SJCRH30 (cell line): ENCODE measurements at regions not wholly inside any gene's neighbourhood (a gene's known extent, or its start where the extent isn't known, plus 50 kb on each side); places are given as distances from the start of the nearest gene placed in this dataset.
A peak's percentile ranks its signal among the peaks of the same experiment; 100 is the strongest.

Experiments
- DNase-seq, 2 experiments: peaks; one replicate each; pipeline ENCODE4 v3.0.0-alpha.2; 2015 to 2020
- H3K27ac ChIP-seq: fragments of 250-450 bp; sonication (Bioruptor Pico); 2 replicates; pipeline ENCODE4 v1.5.1; 2020; ENCODE audit warnings: mild to moderate bottlenecking, moderate library complexity
- H3K27me3 ChIP-seq: fragments of 250-450 bp; sonication (Bioruptor Pico); 2 replicates; pipeline ENCODE4 v1.5.1; 2020; ENCODE audit warnings: mild to moderate bottlenecking, moderate library complexity
- H3K36me3 ChIP-seq: fragments of 250-450 bp; sonication (Bioruptor Pico); 2 replicates; pipeline ENCODE4 v1.5.1; 2020; ENCODE audit warnings: mild to moderate bottlenecking, moderate library complexity
- H3K4me1 ChIP-seq: fragments of 250-450 bp; sonication (Bioruptor Pico); 2 replicates; pipeline ENCODE4 v1.5.1; 2020; ENCODE audit warnings: mild to moderate bottlenecking, moderate library complexity
- H3K4me3 ChIP-seq: fragments of 250-450 bp; sonication (Bioruptor Pico); 2 replicates; pipeline ENCODE4 v1.5.1; 2020; ENCODE audit warnings: mild to moderate bottlenecking, moderate library complexity
- H3K9me3 ChIP-seq: fragments of 250-450 bp; sonication (Bioruptor Pico); replicated peaks from 2 replicates; pipeline ENCODE4 v1.5.1; 2020; ENCODE audit warnings: mild to moderate bottlenecking, moderate library complexity

- no peak for DNase-seq
- no peak overlapping the region for H3K4me3 ChIP-seq
- no peaks in the 10 kb centered on the region for H3K9me3 ChIP-seq
- no peak overlapping the region for H3K27ac ChIP-seq
- no peaks in the 10 kb centered on the region for H3K4me1 ChIP-seq
- H3K27me3 ChIP-seq, result no peaks in the 10 kb centered on the region
- H3K36me3 ChIP-seq, result no peaks in the 10 kb centered on the region
These were observed 56.6 kb upstream of the SCOC start for GRCh38 chr4:140316799-140317198.

DNA sequence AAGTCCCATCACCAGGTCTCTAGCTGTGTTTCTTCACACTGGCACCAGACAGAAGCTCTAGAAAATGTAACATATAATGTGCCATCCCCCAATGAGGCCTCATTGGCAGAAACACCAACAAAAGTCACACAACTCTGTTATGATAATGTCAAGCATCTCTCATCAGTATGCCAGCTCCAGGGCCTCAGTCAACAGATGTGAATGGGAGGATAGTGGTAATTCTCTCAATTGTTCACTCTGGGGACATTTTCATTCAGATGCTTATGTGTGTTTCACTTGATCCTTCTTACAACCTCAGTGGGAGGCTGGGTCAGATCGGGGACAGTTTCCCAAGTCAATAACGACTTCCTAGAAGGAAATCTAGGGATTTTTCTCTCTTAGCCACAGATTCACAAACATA is 57.5 kb upstream of the SCOC start:
- no peaks in the 10 kb centered on the region for H3K36me3 ChIP-seq
- no peak overlapping the region for H3K27ac ChIP-seq
- H3K4me3 ChIP-seq, result no peak overlapping the region
- DNase-seq, result no peak
- no peaks in the 10 kb centered on the region for H3K4me1 ChIP-seq
- no peaks in the 10 kb centered on the region for H3K9me3 ChIP-seq
- no peaks in the 10 kb centered on the region for H3K27me3 ChIP-seq

DNA sequence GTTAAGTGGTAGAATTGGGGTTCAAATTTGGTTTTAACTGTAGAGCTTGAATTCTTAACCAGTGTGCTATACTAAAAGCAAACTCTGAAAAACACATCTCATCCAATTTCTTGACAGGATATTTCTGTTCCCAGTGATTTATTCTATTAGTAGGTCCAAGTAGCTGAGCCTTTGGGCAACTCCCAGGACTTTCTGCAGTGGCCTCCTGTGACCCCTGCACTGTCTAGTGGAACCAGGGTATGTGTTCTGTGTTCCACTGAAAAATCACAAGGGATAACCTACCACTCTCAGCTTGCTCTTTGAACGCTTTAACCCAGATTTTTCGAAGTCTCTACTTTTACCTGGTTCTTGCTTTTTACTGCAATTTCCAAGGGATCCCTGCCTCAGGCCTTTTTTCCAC is 58.0 kb upstream of the SCOC start:
- Histone ChIP-seq H3K4me1 (no peaks in the 10 kb centered on the region), H3K9me3 (no peaks in the 10 kb centered on the region), H3K27me3 (no peaks in the 10 kb centered on the region), H3K4me3 (no peak overlapping the region), H3K36me3 (no peaks in the 10 kb centered on the region), H3K27ac (no peak overlapping the region)
- no peak for DNase-seq

GRCh38 chr4:140315019-140315418 is 58.4 kb upstream of the SCOC start:
- no peaks in the 10 kb centered on the region for H3K9me3 ChIP-seq
- no peaks in the 10 kb centered on the region for H3K4me1 ChIP-seq
- DNase-seq, result no peak
- no peaks in the 10 kb centered on the region for H3K27me3 ChIP-seq
- no peaks in the 10 kb centered on the region for H3K36me3 ChIP-seq
- H3K4me3 ChIP-seq, result no peak overlapping the region
- no peak overlapping the region for H3K27ac ChIP-seq

DNA sequence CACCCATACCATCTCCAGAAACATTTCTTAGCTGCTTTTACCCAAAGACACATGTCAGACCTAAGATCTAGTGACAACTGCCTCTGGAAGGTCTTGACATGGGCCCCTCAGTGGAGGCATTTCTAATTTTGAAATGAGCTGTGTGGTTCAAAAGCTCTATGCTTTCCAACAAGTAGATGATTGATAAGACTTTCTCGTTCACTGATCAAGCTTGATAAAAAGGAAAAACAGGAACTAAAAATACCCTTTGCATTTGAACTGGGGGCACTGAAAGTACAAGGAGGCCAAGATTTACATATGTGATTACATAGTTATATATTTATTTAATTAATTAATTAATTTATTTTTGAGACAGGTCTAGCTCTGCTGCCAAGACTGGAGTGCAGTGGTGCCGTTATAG is 61.3 kb upstream of the SCOC start:
- Histone ChIP-seq H3K36me3 (no peaks in the 10 kb centered on the region), H3K27ac (no peak overlapping the region), H3K4me3 (no peak overlapping the region), H3K9me3 (no peaks in the 10 kb centered on the region), H3K27me3 (no peaks in the 10 kb centered on the region), H3K4me1 (peaks cover 4% of the 10 kb centered on the region; the same call in 1 of the 2 replicates)
- no peak for DNase-seq

DNA sequence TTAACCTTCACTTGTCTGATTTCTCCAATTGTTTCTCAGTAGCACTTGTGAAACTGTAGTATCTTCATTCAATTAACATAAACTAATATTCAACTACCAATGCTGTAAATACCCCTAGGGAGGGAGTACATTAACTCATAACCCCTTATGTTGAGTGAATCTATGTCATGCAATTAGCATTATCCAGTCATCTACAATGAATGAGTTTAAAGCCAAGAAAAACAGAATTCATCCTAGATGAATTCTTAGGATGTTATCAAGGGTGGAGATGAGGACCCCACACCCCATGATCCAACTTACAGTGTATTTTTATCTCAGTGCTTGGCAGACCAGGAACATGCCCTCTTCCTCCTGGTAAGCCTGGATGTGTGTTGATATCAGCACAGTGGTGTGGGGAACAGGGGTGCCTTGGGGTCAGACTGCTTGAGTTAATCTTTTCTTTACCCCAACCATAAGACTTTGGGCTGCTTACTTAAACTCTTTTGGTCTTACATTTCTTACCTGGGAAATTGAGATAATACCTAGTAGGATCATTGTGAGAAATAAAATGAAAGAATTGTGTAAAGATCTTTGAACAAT is 62.1 kb upstream of the SCOC start:
- H3K4me3 ChIP-seq, result no peak overlapping the region
- no peaks in the 10 kb centered on the region for H3K27me3 ChIP-seq
- peaks cover 4% of the 10 kb centered on the region; the same call in 1 of the 2 replicates for H3K4me1 ChIP-seq
- no peak for DNase-seq
- H3K27ac ChIP-seq, result no peak overlapping the region
- H3K9me3 ChIP-seq, result no peaks in the 10 kb centered on the region
- H3K36me3 ChIP-seq, result no peaks in the 10 kb centered on the region

GRCh38 chr4:140309124-140309870 is 64.1 kb upstream of the SCOC start:
- no peaks in the 10 kb centered on the region for H3K36me3 ChIP-seq
- H3K27ac ChIP-seq, result no peak overlapping the region
- no peaks in the 10 kb centered on the region for H3K9me3 ChIP-seq

DNA sequence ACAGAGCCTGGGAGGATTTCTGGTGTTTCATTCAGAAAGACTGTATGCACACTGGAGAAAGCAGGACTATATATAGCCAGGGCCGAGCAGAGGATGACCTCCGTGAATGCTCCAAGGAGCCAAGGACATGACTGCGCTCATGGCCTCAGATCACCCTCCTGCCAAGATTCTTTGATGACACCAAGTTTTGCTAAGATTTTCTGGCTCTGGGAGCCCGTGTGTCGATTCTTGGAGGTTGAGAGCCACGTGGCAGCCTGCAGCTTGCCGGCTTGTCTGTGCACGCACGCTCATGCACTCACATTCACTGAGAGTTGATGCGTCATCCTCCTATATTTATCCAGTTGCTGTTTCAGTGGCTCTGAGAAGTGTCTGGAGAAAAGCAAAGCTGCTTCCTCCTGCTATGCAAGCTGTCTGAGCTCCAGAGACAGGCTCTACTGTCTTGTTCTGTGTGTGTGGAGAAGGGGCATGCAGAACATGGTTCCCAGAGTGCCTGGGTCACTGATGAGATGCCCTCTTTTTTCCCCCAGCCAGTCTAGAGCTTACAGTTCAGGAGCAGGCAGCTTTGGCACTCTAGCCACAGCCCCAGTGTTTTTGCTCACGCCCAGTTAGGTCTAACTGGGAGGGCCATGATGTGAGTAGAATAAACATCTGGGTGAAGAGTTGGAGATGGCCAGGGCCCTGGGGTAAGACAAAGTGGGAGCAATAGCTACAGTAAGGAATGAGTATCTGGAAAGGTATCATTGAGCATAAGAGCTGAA is 64.9 kb upstream of the SCOC start:
- Histone ChIP-seq H3K27ac (peak overlapping the region; percentile 16; the same call in 1 of the 2 replicates), H3K36me3 (no peaks in the 10 kb centered on the region), H3K27me3 (no peaks in the 10 kb centered on the region), H3K4me3 (no peak overlapping the region), H3K9me3 (no peaks in the 10 kb centered on the region), H3K4me1 (peaks cover 4% of the 10 kb centered on the region; the same call in 1 of the 2 replicates)
- DNase-seq, result peak; percentile 23 to 39

More at GRCh38 chr4:140309124-140309870, 64.1 kb upstream of the SCOC start:
- H3K4me3 ChIP-seq, result no peak overlapping the region
- no peaks in the 10 kb centered on the region for H3K27me3 ChIP-seq
- H3K4me1 ChIP-seq, result peaks cover 4% of the 10 kb centered on the region; the same call in 1 of the 2 replicates
- DNase-seq, result no peak

GRCh38 chr4:140305053-140305452 is 68.4 kb upstream of the SCOC start:
- H3K4me1 ChIP-seq, result peaks cover 4% of the 10 kb centered on the region; the same call in 1 of the 2 replicates
- H3K27me3 ChIP-seq, result no peaks in the 10 kb centered on the region
- H3K9me3 ChIP-seq, result no peaks in the 10 kb centered on the region
- H3K36me3 ChIP-seq, result no peaks in the 10 kb centered on the region
- no peak for DNase-seq
- no peak overlapping the region for H3K4me3 ChIP-seq
- H3K27ac ChIP-seq, result no peak overlapping the region

GRCh38 chr4:140304346-140304745 is 69.1 kb upstream of the SCOC start:
- Histone ChIP-seq H3K27ac (no peak overlapping the region), H3K9me3 (no peaks in the 10 kb centered on the region), H3K4me3 (no peak overlapping the region), H3K36me3 (no peaks in the 10 kb centered on the region), H3K27me3 (no peaks in the 10 kb centered on the region), H3K4me1 (peaks cover 4% of the 10 kb centered on the region; the same call in 1 of the 2 replicates)
- DNase-seq, result no peak

GRCh38 chr4:140302151-140302859 is 71.1 kb upstream of the SCOC start:
- Histone ChIP-seq H3K27ac (no peak overlapping the region), H3K36me3 (no peaks in the 10 kb centered on the region), H3K4me1 (no peaks in the 10 kb centered on the region), H3K4me3 (no peak overlapping the region), H3K27me3 (no peaks in the 10 kb centered on the region), H3K9me3 (no peaks in the 10 kb centered on the region)
- no peak for DNase-seq

GRCh38 chr4:140300271-140300970 is 73.0 kb upstream of the SCOC start:
- no peak for DNase-seq
- Histone ChIP-seq H3K4me1 (no peaks in the 10 kb centered on the region; the same call in 1 of the 2 replicates), H3K4me3 (no peak overlapping the region), H3K27me3 (no peaks in the 10 kb centered on the region), H3K9me3 (no peaks in the 10 kb centered on the region), H3K27ac (no peak overlapping the region), H3K36me3 (no peaks in the 10 kb centered on the region)

GRCh38 chr4:140298001-140298400 is 75.4 kb upstream of the SCOC start:
- Histone ChIP-seq H3K4me1 (no peaks in the 10 kb centered on the region; the same call in 1 of the 2 replicates), H3K27ac (no peak overlapping the region), H3K36me3 (no peaks in the 10 kb centered on the region), H3K9me3 (no peaks in the 10 kb centered on the region), H3K4me3 (no peak overlapping the region), H3K27me3 (no peaks in the 10 kb centered on the region)
- no peak for DNase-seq

GRCh38 chr4:140297221-140297570 is 76.2 kb upstream of the SCOC start:
- H3K27me3 ChIP-seq, result no peaks in the 10 kb centered on the region
- H3K4me3 ChIP-seq, result no peak overlapping the region
- H3K9me3 ChIP-seq, result no peaks in the 10 kb centered on the region
- DNase-seq, result no peak
- no peaks in the 10 kb centered on the region for H3K36me3 ChIP-seq
- no peaks in the 10 kb centered on the region; the same call in 1 of the 2 replicates for H3K4me1 ChIP-seq
- H3K27ac ChIP-seq, result no peak overlapping the region
